ENCODE measurements at regions not wholly inside any gene's neighbourhood (a gene's known extent, or its start where the extent isn't known, plus 50 kb on each side); places are given as distances from the start of the nearest gene placed in this dataset.

GRCh38 chr2:104562537-104562936 is 291.4 kb upstream of the POU3F3 start:
- DNase-seq (ENCODE audit: insufficient read length, low spot score, missing footprints): no peak
- Histone ChIP-seq H3K4me2 (ENCODE audit: insufficient read depth, low read length) (no peak overlapping the region), H4K20me1 (ENCODE audit: insufficient read depth, low read length) (no peaks in the 10 kb centered on the region), H3K27me3 (ENCODE audit: insufficient read depth, low read length) (no peaks in the 10 kb centered on the region), H3K4me1 (ENCODE audit: insufficient read depth, low read length) (no peaks in the 10 kb centered on the region), H3K9me3 (ENCODE audit: low read depth, low read length) (no peaks in the 10 kb centered on the region), H2AFZ (ENCODE audit: low read length) (no peak overlapping the region), H3K79me2 (ENCODE audit: insufficient read depth, low read length) (no peaks in the 10 kb centered on the region), H3K36me3 (ENCODE audit: insufficient read depth, low read length) (no peaks in the 10 kb centered on the region), H3K4me3 (ENCODE audit: insufficient read depth, low read length) (no peak overlapping the region), H3K27ac (ENCODE audit: low read depth, low read length) (no peak overlapping the region)
- TF ChIP-seq CTCF (IDR thresholded peaks at IDR 0.05; ENCODE audit: extremely low read depth, low read depth, low read length): no peak

- H3K4me3 ChIP-seq (ENCODE audit: insufficient read depth, low read length): no peak overlapping the region
- no peaks in the 10 kb centered on the region for H3K4me1 ChIP-seq (ENCODE audit: insufficient read depth, low read length)
- no peaks in the 10 kb centered on the region for H3K36me3 ChIP-seq (ENCODE audit: insufficient read depth, low read length)
- H3K79me2 ChIP-seq (ENCODE audit: insufficient read depth, low read length): no peaks in the 10 kb centered on the region
- no peak overlapping the region for H2AFZ ChIP-seq (ENCODE audit: low read length)
- no peak overlapping the region for H3K4me2 ChIP-seq (ENCODE audit: insufficient read depth, low read length)
- H4K20me1 ChIP-seq (ENCODE audit: insufficient read depth, low read length): no peaks in the 10 kb centered on the region
- no peak overlapping the region for H3K27ac ChIP-seq (ENCODE audit: low read depth, low read length)
- no peaks in the 10 kb centered on the region for H3K9me3 ChIP-seq (ENCODE audit: low read depth, low read length)
- H3K27me3 ChIP-seq (ENCODE audit: insufficient read depth, low read length): no peaks in the 10 kb centered on the region
- no peak for DNase-seq (ENCODE audit: insufficient read length, low spot score, missing footprints)
- TF ChIP-seq CTCF (IDR thresholded peaks at IDR 0.05; ENCODE audit: extremely low read depth, low read depth, low read length): no peak
Observed at GRCh38 chr2:104563398-104563996, 290.4 kb upstream of the POU3F3 start.

GRCh38 chr2:104568247-104568646 is 285.7 kb upstream of the POU3F3 start:
- Histone ChIP-seq H3K27ac (ENCODE audit: low read depth, low read length) (no peak overlapping the region), H3K36me3 (ENCODE audit: insufficient read depth, low read length) (no peaks in the 10 kb centered on the region), H3K4me1 (ENCODE audit: insufficient read depth, low read length) (no peaks in the 10 kb centered on the region), H2AFZ (ENCODE audit: low read length) (no peak overlapping the region), H3K4me3 (ENCODE audit: insufficient read depth, low read length) (no peak overlapping the region), H3K79me2 (ENCODE audit: insufficient read depth, low read length) (no peaks in the 10 kb centered on the region), H3K4me2 (ENCODE audit: insufficient read depth, low read length) (no peak overlapping the region), H3K27me3 (ENCODE audit: insufficient read depth, low read length) (no peaks in the 10 kb centered on the region), H3K9me3 (ENCODE audit: low read depth, low read length) (no peaks in the 10 kb centered on the region), H4K20me1 (ENCODE audit: insufficient read depth, low read length) (no peaks in the 10 kb centered on the region)
- no peak for DNase-seq (ENCODE audit: insufficient read length, low spot score, missing footprints)
- TF ChIP-seq CTCF (IDR thresholded peaks at IDR 0.05; ENCODE audit: extremely low read depth, low read depth, low read length): no peak

- H3K79me2 ChIP-seq (ENCODE audit: insufficient read depth, low read length): no peaks in the 10 kb centered on the region
- no peaks in the 10 kb centered on the region for H3K36me3 ChIP-seq (ENCODE audit: insufficient read depth, low read length)
- no peak overlapping the region for H3K4me2 ChIP-seq (ENCODE audit: insufficient read depth, low read length)
- no peak for TF ChIP-seq CTCF (IDR thresholded peaks at IDR 0.05; ENCODE audit: extremely low read depth, low read depth, low read length)
- no peak overlapping the region for H3K4me3 ChIP-seq (ENCODE audit: insufficient read depth, low read length)
- no peaks in the 10 kb centered on the region for H3K4me1 ChIP-seq (ENCODE audit: insufficient read depth, low read length)
- no peak overlapping the region for H3K27ac ChIP-seq (ENCODE audit: low read depth, low read length)
- DNase-seq (ENCODE audit: insufficient read length, low spot score, missing footprints): no peak
- no peaks in the 10 kb centered on the region for H4K20me1 ChIP-seq (ENCODE audit: insufficient read depth, low read length)
- no peak overlapping the region for H2AFZ ChIP-seq (ENCODE audit: low read length)
- no peaks in the 10 kb centered on the region for H3K27me3 ChIP-seq (ENCODE audit: insufficient read depth, low read length)
- no peaks in the 10 kb centered on the region for H3K9me3 ChIP-seq (ENCODE audit: low read depth, low read length)
Observed at GRCh38 chr2:104570259-104570658, 283.7 kb upstream of the POU3F3 start.
